GM18520 (cell line): ENCODE measurements at regions not wholly inside any gene's neighbourhood (a gene's known extent, or its start where the extent isn't known, plus 50 kb on each side); places are given as distances from the start of the nearest gene placed in this dataset.
"Not testable (repeated sequence)": the region's sequence is repeated elsewhere in the genome, so short reads cannot be mapped to it uniquely, and the experiment has no call there.

Experiments
- ATAC-seq: cut with Tn5 transposase; IDR thresholded peaks from one replicate; pipeline ENCODE4 v1.9.1; 2021; ENCODE audit not compliant: unreplicated experiment

DNA sequence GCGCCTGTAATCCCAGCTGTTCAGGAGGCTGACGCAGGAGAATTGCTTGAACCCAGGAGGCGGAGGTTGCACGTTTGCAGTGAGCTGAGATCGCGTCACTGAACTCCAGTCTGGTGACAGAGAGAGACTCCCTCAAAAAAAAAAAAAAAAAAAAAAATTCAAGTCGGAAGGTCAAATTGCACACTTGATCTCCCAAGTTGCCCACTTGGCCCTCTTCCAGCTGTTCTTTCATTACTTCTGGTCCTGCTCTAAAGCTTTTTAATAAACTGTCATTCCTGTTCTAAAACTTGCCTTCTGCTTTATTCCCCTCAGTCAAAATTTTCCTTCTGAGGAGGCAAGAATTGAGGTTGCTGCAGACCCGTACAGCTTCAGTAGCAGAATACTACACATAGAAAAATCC is 2358.0 kb downstream of the ARAP2 start:
- no peak for ATAC-seq

DNA sequence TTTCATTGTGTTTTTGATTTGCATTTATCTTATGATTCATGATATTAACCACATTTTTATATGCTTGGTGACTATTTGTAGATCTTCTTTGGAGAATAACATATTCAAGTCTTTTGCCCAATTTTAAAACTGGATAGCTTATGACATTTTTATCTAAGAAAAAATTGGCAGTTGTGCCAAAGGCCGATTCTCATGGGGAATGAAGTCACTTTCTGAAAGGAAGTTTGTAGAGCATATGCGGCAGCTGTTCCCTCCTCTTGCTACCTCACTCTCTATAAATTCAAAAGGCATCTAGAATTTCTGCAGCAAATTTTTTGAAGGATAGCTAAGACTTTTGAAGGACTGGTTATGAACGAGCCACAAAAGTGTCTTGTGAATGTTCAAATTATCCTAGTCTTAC is 2353.5 kb downstream of the ARAP2 start:
- no peak for ATAC-seq

GRCh38 chr4:33911959-33912358 is 2332.4 kb downstream of the ARAP2 start:
- no peak for ATAC-seq

DNA sequence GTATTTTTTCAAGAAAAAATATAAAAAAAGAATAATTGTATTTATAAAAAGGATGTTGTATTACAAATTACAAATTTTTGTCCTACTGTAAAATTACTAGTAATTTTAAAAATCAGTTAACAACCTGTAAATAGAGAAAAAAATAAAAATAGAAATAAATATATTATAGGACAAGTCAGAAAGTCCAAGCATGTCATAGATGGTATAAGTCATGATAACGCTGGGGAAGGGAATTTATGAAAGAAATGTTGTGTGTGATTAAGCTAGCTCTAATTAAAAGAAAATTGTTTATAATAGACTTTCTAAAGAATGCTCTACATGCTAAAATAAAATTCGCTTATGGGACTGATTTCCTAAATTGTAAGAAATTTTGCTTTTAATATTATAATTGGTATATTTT is 2329.9 kb downstream of the ARAP2 start:
- no peak for ATAC-seq

DNA sequence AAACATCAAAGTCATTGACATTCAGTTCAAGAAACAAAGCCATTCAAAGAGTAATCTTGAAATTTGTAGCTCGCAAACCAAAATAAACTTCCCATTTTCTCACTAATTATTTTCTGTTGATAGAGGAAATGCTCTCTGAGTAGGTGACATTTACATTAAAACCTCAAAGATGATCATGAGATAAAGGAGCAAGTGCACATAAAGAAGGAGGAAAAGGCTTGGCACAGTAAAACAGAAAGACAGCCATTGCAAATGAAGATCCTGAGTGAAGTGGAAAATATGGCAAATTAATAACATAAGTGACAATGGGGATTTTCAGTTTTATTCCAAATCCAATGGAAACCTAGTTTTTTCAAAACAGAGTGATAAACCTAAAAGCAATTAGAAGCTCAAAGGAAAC is 2320.8 kb downstream of the ARAP2 start:
- no peak for ATAC-seq

- ATAC-seq, result no peak
Observed at GRCh38 chr4:33924239-33924638, 2320.1 kb downstream of the ARAP2 start.

DNA sequence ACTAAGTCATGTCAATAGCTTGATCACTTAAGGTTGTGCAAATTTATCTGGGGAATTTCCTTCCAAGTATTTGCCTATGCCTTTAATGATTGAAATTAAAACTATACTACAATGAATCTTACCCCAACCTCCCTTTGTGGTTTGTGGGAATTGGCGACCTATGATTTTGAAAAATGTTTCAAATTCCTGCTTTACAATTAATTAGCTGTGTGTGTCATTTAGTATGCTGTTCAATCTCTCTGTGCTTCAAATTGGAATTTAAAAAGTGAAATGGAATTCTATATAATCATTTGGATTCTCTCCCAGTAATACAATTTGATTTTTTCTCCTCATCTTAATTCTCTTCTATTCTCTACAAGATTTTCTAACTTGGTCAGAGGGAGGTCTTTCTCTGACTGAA is 2319.5 kb downstream of the ARAP2 start:
- ATAC-seq, result no peak

GRCh38 chr4:33930497-33930896 is 2313.8 kb downstream of the ARAP2 start:
- no peak for ATAC-seq

DNA sequence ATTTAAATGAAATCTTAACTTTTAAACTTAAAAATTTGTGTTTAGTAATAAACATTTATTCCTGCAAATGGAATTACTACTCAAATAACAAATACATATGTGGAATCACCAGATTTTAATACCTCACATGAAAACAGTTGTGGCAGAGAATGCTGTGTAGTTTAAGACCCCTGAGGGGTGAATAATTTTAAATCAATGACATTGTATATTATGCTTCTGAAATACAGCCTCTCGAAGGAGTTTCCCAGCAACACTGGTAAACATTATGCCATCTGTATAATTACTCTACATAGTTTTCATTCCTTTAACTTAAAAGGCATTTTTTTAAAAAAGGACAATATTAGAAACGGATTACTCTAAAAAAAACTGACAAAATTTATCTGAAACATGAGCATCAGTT is 2313.3 kb downstream of the ARAP2 start:
- ATAC-seq, result no peak

DNA sequence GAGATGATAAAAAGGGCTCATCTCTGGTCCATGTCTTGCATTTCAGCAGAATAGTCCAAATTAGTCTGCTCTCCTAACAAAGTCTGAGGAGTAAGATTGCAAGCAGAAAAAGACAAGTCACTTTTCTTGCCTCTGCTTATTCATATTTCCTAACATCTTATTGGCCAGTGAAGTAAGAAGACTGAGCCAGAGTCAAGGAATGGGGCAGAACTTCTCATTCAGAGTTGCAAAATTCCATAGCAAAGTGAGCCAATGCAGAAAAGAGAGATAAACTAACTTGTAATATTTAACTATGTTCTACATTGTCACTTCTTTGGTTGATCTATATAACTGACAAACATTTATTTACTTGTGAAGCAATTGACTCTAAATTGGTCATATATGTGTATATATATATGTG is 2304.0 kb downstream of the ARAP2 start:
- no peak for ATAC-seq

DNA sequence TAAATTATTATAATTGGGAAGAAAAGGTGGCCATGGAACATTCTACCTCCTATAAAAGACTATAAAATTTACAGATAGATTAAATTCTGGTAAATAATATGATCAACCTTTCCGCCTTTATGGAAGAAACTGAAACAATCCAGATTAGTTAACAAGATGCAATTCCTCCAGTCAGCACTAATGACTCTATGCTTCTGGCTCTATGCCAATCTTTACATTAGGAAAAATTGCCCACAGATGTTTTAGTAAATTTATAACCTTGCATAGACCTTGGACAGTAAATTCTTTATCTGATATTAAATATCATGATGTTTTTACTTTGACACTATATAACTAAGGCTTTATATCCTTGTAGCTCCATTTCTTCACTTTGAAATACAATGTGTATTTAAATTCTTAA is 2302.5 kb downstream of the ARAP2 start:
- no peak for ATAC-seq

GRCh38 chr4:33948921-33949320 is 2295.4 kb downstream of the ARAP2 start:
- no peak for ATAC-seq

DNA sequence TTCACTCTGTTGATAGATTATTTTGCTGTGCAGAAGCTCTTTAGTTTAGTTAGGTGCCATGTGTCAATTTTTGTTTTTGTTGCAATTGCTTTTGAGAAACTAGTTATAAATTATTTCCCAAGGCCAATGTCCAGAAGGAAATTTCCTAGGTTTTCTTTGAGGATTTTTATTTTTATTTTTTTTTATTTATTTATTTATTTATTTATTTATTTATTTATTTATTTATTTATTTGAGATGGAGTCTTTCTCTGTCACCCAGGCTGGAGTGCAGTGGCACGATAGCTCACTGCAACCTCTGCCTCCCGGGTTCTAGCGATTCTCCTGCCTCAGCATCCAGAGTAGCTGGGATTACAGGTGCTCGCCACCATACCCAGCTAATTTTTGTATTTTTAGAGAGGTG is 2290.5 kb downstream of the ARAP2 start:
- not testable (repeated sequence) for ATAC-seq

DNA sequence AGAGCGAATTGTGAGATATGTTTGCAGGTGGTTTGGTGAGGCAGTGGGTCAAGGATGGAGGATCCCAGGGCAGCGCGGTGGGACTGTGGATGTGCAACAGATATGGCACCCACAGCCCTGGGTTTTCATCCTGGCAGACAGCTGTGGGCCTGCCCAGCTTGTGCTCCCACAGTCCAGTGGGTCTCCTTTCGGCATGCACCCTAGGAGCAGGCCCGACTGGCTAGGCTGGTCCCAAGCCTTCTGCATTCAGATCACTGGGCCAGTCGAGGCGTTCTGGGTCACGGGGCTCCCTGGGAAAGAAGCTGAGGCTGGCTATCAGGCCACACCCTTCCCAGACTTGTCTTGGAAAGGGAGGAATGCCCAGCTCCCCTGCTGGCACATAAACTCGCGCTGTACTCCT is 2289.6 kb downstream of the ARAP2 start:
- no peak for ATAC-seq

- no peak for ATAC-seq
Observed at GRCh38 chr4:33959519-33959918, 2284.8 kb downstream of the ARAP2 start.

DNA sequence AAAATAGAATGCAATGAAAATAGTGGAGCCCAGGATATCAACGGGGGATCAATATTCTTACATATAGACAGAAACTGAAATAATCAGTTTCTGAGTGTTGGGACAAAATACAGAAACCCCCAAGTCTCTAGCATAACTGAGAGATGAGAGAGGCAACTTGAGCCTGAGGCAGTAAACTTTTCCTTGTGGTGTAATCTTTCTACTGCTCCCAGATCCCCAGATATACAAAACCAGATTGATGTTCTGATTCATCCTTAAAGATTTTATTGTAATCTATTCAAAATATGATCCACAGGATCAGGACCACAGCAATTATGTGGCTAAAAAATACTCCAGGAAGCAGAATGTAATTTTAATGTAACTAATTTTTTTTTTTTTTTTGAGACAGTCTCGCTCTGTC is 2282.6 kb downstream of the ARAP2 start:
- ATAC-seq, result no peak

DNA sequence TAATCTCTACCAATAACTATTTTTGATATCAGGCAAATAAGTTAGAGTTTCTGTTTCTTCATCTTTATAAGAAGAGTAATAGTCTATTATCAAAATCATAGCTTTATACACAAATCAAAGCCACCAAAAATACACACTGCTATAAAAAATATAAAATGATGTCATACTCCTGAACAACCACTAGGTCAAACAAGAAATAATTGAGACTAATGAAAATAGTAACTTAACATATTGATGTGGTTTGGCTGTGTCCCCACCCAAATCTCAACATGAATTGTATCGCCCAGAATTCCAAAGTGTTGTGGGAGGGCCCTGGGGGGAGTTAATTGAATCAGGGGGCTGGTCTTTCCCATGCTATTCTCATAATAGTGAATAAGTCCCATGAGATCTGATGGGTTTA is 2277.5 kb downstream of the ARAP2 start:
- ATAC-seq, result no peak

DNA sequence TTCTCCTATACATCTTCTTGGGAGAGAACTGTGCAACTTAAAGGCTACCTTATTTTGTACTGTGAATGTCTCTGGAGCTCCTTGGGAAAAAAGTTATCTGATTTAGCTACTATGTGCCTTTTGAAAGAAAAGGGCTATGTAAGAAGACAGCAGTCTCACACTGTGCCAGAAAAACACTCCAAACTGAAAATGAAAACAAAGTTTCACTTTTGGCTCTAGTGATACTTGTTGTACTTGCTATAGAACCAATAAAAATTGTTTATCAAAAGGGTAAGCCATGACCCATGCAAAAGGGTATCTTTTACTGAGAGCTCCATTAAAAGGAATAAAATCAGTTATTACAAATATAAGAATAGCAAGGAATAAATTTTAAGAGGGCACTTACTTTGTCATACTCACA is 2270.0 kb downstream of the ARAP2 start:
- ATAC-seq, result no peak

DNA sequence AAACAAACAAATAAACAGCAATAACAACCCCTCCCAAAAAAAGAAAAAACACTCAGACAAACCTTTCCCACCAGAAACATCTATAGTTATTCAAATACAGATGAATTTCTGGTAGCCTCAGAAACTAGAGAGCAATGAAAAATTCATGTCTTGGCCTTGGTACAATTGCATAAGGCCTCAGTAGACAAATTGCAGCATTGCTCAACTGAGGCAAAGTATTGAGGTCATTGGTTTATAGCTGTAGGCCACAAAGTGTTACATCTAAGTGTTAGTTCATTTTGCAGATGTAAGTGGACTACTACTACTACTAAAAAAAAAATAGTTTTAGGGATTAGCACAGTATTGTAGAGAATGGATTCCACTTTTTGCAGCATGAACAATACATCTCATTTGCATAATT is 2268.3 kb downstream of the ARAP2 start:
- no peak for ATAC-seq

DNA sequence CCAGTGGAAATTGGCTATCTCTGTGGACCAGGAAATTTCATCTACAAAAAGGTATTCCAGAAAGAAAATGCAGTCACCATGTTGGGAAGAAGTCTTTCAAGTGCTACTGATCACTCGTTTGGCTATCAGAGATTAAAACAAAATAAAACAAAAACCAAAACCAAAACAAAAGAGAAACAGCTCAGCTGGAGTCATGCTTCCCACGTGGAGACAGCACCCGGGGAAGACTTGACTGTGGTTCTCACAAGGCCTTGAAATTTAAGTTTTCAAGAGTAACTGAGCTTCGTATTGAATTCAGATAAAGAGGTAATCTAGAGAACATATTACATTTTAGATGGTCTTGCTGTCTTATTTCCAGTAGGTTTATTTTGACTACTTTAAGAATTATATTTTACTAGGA is 2264.5 kb downstream of the ARAP2 start:
- not testable (repeated sequence) for ATAC-seq

DNA sequence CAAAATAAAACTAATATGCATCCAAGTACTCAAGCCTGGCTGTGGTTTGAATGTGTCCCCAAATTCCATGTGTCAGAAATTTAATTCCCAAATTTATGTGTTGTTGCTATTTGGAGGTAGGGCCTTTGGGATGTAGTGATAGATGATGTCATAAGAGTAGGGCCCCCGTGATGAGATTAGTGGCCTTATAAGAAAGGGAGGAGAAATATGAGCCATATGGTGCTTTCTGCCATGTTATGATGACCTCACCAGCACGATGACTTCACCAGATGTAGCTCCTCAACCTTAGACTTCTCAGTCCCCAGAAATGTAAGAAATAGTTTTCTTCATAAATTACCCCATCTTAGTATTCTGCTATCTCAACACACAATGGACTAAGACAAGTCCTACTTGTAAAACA is 2264.0 kb downstream of the ARAP2 start:
- ATAC-seq, result no peak

- no peak for ATAC-seq
Observed at GRCh38 chr4:33989820-33990443, 2254.4 kb downstream of the ARAP2 start.

GRCh38 chr4:33996075-33996718 is 2248.1 kb downstream of the ARAP2 start:
- no peak for ATAC-seq
